GM19455 (cell line): ENCODE measurements at regions not wholly inside any gene's neighbourhood (a gene's known extent, or its start where the extent isn't known, plus 50 kb on each side); places are given as distances from the start of the nearest gene placed in this dataset.

Experiments
- ATAC-seq: cut with Tn5 transposase; IDR thresholded peaks from one replicate; pipeline ENCODE4 v1.9.1; 2021; ENCODE audit not compliant: unreplicated experiment

GRCh38 chr20:48571949-48572847 lies 255.6 kb downstream of the PREX1 start:
- no peak for ATAC-seq

- ATAC-seq: no peak
Measured at GRCh38 chr20:48569679-48570078, 258.1 kb downstream of the PREX1 start.

GRCh38 chr20:48568520-48568919 lies 259.3 kb downstream of the PREX1 start:
- ATAC-seq: no peak

GRCh38 chr20:48567145-48567544 lies 260.7 kb downstream of the PREX1 start:
- ATAC-seq: no peak

GRCh38 chr20:48564982-48565539 lies 262.7 kb downstream of the PREX1 start:
- no peak for ATAC-seq

GRCh38 chr20:48563191-48563870 lies 264.5 kb downstream of the PREX1 start:
- ATAC-seq: no peak

GRCh38 chr20:48562586-48563116 lies 265.1 kb downstream of the PREX1 start:
- ATAC-seq: no peak

GRCh38 chr20:48558906-48559305 lies 268.9 kb downstream of the PREX1 start:
- ATAC-seq: no peak

GRCh38 chr20:48557380-48557779 lies 270.4 kb downstream of the PREX1 start:
- no peak for ATAC-seq

- no peak for ATAC-seq
Measured at GRCh38 chr20:48556956-48557355, 270.8 kb downstream of the PREX1 start.

- no peak for ATAC-seq
Measured at GRCh38 chr20:48552550-48552949, 275.2 kb downstream of the PREX1 start.

GRCh38 chr20:48550814-48551213 lies 277.0 kb downstream of the PREX1 start:
- no peak for ATAC-seq

GRCh38 chr20:48547664-48548063 lies 280.1 kb downstream of the PREX1 start:
- ATAC-seq: no peak

- ATAC-seq: no peak
Measured at GRCh38 chr20:48544402-48545339, 283.1 kb downstream of the PREX1 start.

- ATAC-seq: no peak
Measured at GRCh38 chr20:48541581-48542071, 286.2 kb downstream of the PREX1 start.

GRCh38 chr20:48538856-48539255 lies 288.9 kb downstream of the PREX1 start:
- ATAC-seq: no peak

GRCh38 chr20:48538058-48538825 lies 289.6 kb downstream of the PREX1 start:
- ATAC-seq: no peak

- no peak for ATAC-seq
Measured at GRCh38 chr20:48536206-48536605, 291.6 kb downstream of the PREX1 start.

- ATAC-seq: no peak
Measured at GRCh38 chr20:48535556-48535955, 292.2 kb downstream of the PREX1 start.

- no peak for ATAC-seq
Measured at GRCh38 chr20:48532028-48532427, 295.8 kb downstream of the PREX1 start.
